ENCODE measurements at regions not wholly inside any gene's neighbourhood (a gene's known extent, or its start where the extent isn't known, plus 50 kb on each side); places are given as distances from the start of the nearest gene placed in this dataset.

DNA sequence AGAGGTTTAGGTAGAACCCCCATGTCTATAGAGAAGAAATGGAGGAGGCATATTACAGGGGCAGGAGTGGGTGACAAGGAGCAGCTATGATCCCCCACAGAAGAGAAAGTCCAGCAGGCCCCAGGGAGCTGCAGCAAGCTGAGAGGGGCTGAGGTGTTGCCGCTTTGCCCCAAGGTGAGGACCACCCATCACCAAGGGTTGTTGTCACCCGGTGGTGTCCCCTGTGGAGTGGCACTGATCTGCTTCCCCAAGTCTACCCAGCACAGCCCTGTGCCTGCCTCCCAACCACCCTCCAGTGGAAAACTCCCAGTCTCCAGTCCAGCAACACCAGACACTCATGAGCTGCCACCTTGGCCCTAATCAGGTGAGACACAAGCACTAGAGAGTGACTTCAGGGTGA is 149.3 kb upstream of the NOCT start:
- TF ChIP-seq, protein P1, sequence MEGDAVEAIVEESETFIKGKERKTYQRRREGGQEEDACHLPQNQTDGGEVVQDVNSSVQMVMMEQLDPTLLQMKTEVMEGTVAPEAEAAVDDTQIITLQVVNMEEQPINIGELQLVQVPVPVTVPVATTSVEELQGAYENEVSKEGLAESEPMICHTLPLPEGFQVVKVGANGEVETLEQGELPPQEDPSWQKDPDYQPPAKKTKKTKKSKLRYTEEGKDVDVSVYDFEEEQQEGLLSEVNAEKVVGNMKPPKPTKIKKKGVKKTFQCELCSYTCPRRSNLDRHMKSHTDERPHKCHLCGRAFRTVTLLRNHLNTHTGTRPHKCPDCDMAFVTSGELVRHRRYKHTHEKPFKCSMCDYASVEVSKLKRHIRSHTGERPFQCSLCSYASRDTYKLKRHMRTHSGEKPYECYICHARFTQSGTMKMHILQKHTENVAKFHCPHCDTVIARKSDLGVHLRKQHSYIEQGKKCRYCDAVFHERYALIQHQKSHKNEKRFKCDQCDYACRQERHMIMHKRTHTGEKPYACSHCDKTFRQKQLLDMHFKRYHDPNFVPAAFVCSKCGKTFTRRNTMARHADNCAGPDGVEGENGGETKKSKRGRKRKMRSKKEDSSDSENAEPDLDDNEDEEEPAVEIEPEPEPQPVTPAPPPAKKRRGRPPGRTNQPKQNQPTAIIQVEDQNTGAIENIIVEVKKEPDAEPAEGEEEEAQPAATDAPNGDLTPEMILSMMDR (IDR thresholded peaks at IDR 0.05 in 8 of 11, conservative IDR thresholded peaks at IDR 0.05 in 3 of 11): no peak
- TF ChIP-seq POLR2A (IDR thresholded peaks at IDR 0.05) (no peak), POLR2AphosphoS5 (IDR thresholded peaks at IDR 0.05) (no peak)
